Caco-2 (cell line): ENCODE measurements at regions not wholly inside any gene's neighbourhood (a gene's known extent, or its start where the extent isn't known, plus 50 kb on each side); places are given as distances from the start of the nearest gene placed in this dataset.

Experiments used
- BruUV-seq: library from RNA; stranded (reverse); fragments of 400-500 nt; replicated peaks from 2 replicates; lab custom pipeline; 2021; lab: Mats Ljungman, UMichigan
- CTCF ChIA-PET: fragments of 300-600 bp; sonication (Branson Sonifier 250); formaldehyde crosslinking; loops from one replicate; lab custom pipeline; 2022; ENCODE audit warnings: antibody characterized with exemption; lab: Charles Lee
- POLR2A ChIA-PET: fragments of 300-600 bp; sonication (Branson Sonifier 250); formaldehyde crosslinking; loops from one replicate; lab custom pipeline; 2022; ENCODE audit warnings: antibody characterized with exemption; lab: Charles Lee
- DNase-seq, 2 experiments: peaks; one replicate each; pipeline versions ENCODE4 v3.0.0 to v3.0.0-alpha.2; 2020 to 2022
- H3K27me3 ChIP-seq: replicated peaks from 2 replicates; pipeline ENCODE4 v1.6.0; 2011; ENCODE audit warnings: low read length; ENCODE audit not compliant: control insufficient read depth, insufficient read depth
- H3K36me3 ChIP-seq: 2 replicates; pipeline ENCODE4 v1.5.1; 2011; ENCODE audit warnings: low read length; ENCODE audit not compliant: control insufficient read depth, insufficient read depth
- H3K4me1 ChIP-seq: fragments of 250-450 bp; sonication (Bioruptor Pico); 2 replicates; pipeline ENCODE4 v1.5.1; 2020; ENCODE audit warnings: mild to moderate bottlenecking
- H3K4me3 ChIP-seq: 2 replicates; pipeline ENCODE4 v1.5.1; 2011; ENCODE audit warnings: low read depth, mild to moderate bottlenecking, control low read depth, low read length
- H3K9me3 ChIP-seq: fragments of 250-450 bp; sonication (Bioruptor Pico); 2 replicates; pipeline ENCODE4 v1.5.1; 2020; ENCODE audit warnings: mild to moderate bottlenecking, moderate library complexity
- H3K27ac Mint-ChIP-seq: one replicate; pipeline ENCODE4 v1.8.0; 2022; ENCODE audit warnings: mixed read lengths; ENCODE audit not compliant: unreplicated experiment
- H3K27me3 Mint-ChIP-seq: one replicate; pipeline ENCODE4 v1.8.0; 2022; ENCODE audit warnings: mixed read lengths; ENCODE audit not compliant: insufficient read depth, unreplicated experiment
- H3K36me3 Mint-ChIP-seq: one replicate; pipeline ENCODE4 v1.8.0; 2022; ENCODE audit warnings: mild to moderate bottlenecking, mixed read lengths; ENCODE audit not compliant: insufficient read depth, unreplicated experiment
- H3K4me1 Mint-ChIP-seq: one replicate; pipeline ENCODE4 v1.8.0; 2022; ENCODE audit warnings: low read depth, mixed read lengths; ENCODE audit not compliant: unreplicated experiment
- H3K4me3 Mint-ChIP-seq: one replicate; pipeline ENCODE4 v1.8.0; 2022; ENCODE audit warnings: mild to moderate bottlenecking, moderate library complexity, mixed read lengths; ENCODE audit not compliant: unreplicated experiment
- H3K9me3 Mint-ChIP-seq: one replicate; pipeline ENCODE4 v1.8.0; 2022; ENCODE audit warnings: mixed read lengths; ENCODE audit not compliant: unreplicated experiment
- intact Hi-C: fragments of 100-400 bp; cut with micrococcal nuclease; formaldehyde crosslinking; loops from one replicate; pipeline ENCODE4 v1.10.0; 2022; ENCODE audit not compliant: unreplicated experiment
- TF ChIP-seq, protein P1 (sequence below), 2 experiments: fragments of 200-600 bp in 1 of 2; IDR thresholded peaks; 1 replicate in 1 of 2; 2 replicates in 1 of 2; pipeline versions ENCODE4 v1.5.1 to v1.8.0; 2011 to 2022; ENCODE audit warnings: antibody characterized with exemption in 1 of 2, control low read depth in 1 of 2, inconsistent platforms in 1 of 2, low read depth in 1 of 2, low read length in 1 of 2, mild to moderate bottlenecking in 1 of 2, moderate library complexity in 1 of 2; ENCODE audit not compliant: insufficient read depth in 1 of 2, severe bottlenecking in 1 of 2, unreplicated experiment in 1 of 2

DNA sequence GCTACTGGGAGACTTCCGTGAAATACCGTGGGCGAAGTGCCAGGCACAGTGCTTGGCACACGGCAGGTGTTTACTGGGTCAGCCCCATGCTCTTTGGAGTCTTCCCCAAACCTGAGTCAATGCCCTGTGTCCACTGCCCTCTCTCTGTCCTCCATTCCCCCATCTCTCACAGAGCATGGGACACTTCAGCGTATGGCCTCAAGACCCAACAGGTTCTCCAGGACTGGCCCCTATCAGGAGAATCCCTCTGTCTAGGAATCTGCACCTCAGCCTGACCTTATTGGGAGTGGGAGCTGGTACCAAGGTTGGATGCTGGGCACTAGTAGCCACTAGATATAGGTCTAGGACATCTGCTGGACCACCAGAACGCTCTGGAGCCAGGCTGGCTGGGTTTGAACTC is 67.2 kb upstream of the LMO1 start:
- Histone ChIP-seq H3K4me1 (no peaks in the 10 kb centered on the region), H3K27me3 (no peaks in the 10 kb centered on the region), H3K4me3 (no peak overlapping the region), H3K9me3 (no peaks in the 10 kb centered on the region), H3K36me3 (no peaks in the 10 kb centered on the region)
- H3K27ac Mint-ChIP-seq: no peak overlapping the region
- intact Hi-C loops: no loop called here
- TF ChIP-seq, protein P1, sequence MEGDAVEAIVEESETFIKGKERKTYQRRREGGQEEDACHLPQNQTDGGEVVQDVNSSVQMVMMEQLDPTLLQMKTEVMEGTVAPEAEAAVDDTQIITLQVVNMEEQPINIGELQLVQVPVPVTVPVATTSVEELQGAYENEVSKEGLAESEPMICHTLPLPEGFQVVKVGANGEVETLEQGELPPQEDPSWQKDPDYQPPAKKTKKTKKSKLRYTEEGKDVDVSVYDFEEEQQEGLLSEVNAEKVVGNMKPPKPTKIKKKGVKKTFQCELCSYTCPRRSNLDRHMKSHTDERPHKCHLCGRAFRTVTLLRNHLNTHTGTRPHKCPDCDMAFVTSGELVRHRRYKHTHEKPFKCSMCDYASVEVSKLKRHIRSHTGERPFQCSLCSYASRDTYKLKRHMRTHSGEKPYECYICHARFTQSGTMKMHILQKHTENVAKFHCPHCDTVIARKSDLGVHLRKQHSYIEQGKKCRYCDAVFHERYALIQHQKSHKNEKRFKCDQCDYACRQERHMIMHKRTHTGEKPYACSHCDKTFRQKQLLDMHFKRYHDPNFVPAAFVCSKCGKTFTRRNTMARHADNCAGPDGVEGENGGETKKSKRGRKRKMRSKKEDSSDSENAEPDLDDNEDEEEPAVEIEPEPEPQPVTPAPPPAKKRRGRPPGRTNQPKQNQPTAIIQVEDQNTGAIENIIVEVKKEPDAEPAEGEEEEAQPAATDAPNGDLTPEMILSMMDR (IDR thresholded peaks at IDR 0.05; ENCODE audit: insufficient read depth in 1 of 2, low read depth in 1 of 2, low read length in 1 of 2, severe bottlenecking in 1 of 2, unreplicated experiment in 1 of 2): no peak
- DNase-seq: no peak
- peaks cover 4% of the 10 kb centered on the region for H3K36me3 Mint-ChIP-seq
- no TSS peak for BruUV-seq
- no peaks in the 10 kb centered on the region for H3K4me1 Mint-ChIP-seq
- ChIA-PET CTCF (interaction anchor here (0.6 kb wide), 1 partner anchor 464 kb away, joined by 4 read pairs; no protein-coding TSS in a partner anchor), POLR2A (no interaction called here)
- H3K27me3 Mint-ChIP-seq: peaks cover 3% of the 10 kb centered on the region
- H3K4me3 Mint-ChIP-seq: no peak overlapping the region
- no peaks in the 10 kb centered on the region for H3K9me3 Mint-ChIP-seq

DNA sequence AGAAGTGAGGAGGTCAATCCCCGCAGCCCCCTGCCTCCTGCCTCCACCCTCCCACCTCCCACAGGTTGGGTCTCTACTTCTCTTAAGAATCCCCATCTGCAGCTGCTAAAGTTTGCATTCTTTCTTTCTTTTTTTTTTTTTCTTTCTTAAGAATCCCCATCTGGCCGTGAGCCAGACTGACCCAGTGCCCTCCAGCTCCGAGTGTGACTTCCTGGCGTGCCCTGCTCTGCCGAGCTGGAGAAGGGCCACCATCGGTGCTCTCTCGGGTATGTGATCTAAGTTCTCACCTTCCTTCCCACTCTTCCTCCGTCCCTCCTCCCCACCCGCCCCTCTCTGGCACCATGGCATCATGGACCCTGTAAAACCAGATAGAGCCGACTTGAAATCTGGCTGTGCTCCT is 66.7 kb upstream of the LMO1 start:
- ChIA-PET POLR2A (no interaction called here), CTCF (interaction anchor here (0.7 kb wide), 1 partner anchor 1650 kb away, joined by 3 read pairs; no protein-coding TSS in a partner anchor)
- TF ChIP-seq, protein P1 (IDR thresholded peaks at IDR 0.05; ENCODE audit: insufficient read depth in 1 of 2, low read depth in 1 of 2, low read length in 1 of 2, severe bottlenecking in 1 of 2, unreplicated experiment in 1 of 2): no peak

DNA sequence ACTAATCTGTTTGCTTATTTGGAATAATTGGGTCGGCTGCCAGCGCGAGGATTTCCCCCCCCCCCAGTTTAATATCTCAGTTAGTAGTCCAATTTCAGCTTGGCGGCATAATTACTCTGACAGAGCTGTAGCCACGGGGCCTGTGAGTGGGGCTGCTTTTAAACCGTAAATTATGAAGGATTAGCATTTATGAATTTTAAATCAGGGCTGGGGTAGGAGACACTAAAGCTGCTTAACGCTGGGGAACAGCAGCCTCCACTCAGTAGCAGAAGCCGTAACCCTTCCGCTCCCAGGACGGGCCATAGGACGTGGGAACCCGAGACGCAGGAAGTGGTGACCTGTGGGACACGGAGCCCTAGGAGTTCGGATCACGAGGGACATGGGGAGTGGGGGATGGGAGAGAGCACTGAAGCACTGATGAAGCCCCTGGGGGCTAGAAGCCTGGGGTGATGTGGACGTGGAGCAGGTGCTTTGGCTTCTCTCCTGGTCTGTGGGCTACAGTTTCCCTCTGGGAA is 66.2 kb upstream of the LMO1 start:
- no TSS peak for BruUV-seq
- CTCF ChIA-PET: interaction anchor here (0.6 to 0.7 kb wide), 2 partner anchors 807 to 1649 kb away, joined by 3 read pairs; no protein-coding TSS in a partner anchor
- Mint-ChIP-seq H3K9me3 (no peaks in the 10 kb centered on the region), H3K4me1 (no peaks in the 10 kb centered on the region), H3K4me3 (no peak overlapping the region), H3K27ac (no peak overlapping the region), H3K27me3 (peaks cover 3% of the 10 kb centered on the region), H3K36me3 (peaks cover 4% of the 10 kb centered on the region)
- no peaks in the 10 kb centered on the region for H3K27me3 ChIP-seq
- POLR2A ChIA-PET: no interaction called here
- no peak overlapping the region for H3K4me3 ChIP-seq
- H3K36me3 ChIP-seq: no peaks in the 10 kb centered on the region
- H3K4me1 ChIP-seq: no peaks in the 10 kb centered on the region
- no peak for DNase-seq
- no peaks in the 10 kb centered on the region for H3K9me3 ChIP-seq
- intact Hi-C loops: loop anchor here (2.0 kb wide), 1 partner anchor 237 kb away; no protein-coding TSS in a partner anchor
- TF ChIP-seq, protein P1 (IDR thresholded peaks at IDR 0.05; ENCODE audit: insufficient read depth in 1 of 2, low read depth in 1 of 2, low read length in 1 of 2, severe bottlenecking in 1 of 2, unreplicated experiment in 1 of 2): no peak

More for the DNA sequence above, 66.7 kb upstream of the LMO1 start:
- Mint-ChIP-seq H3K9me3 (no peaks in the 10 kb centered on the region), H3K27me3 (peaks cover 3% of the 10 kb centered on the region), H3K4me1 (no peaks in the 10 kb centered on the region), H3K4me3 (no peak overlapping the region), H3K27ac (no peak overlapping the region), H3K36me3 (peaks cover 4% of the 10 kb centered on the region)
- H3K4me3 ChIP-seq: no peak overlapping the region
- no peaks in the 10 kb centered on the region for H3K36me3 ChIP-seq
- BruUV-seq: no TSS peak
- intact Hi-C loops: no loop called here
- no peaks in the 10 kb centered on the region for H3K27me3 ChIP-seq
- DNase-seq: no peak
- no peaks in the 10 kb centered on the region for H3K9me3 ChIP-seq
- H3K4me1 ChIP-seq: no peaks in the 10 kb centered on the region
